ENCODE measurements at regions not wholly inside any gene's neighbourhood (a gene's known extent, or its start where the extent isn't known, plus 50 kb on each side); places are given as distances from the start of the nearest gene placed in this dataset.

- DNase-seq: no peak
- ATAC-seq: no peak
- intact Hi-C loops (cut with DNase I): loop anchor here in 1 of 2 donors (5.0 kb wide), 1 partner anchor 206 kb away; no protein-coding TSS in a partner anchor
These were observed 56.6 kb upstream of the BEX4 start for GRCh38 chrX:103158317-103158621.

DNA sequence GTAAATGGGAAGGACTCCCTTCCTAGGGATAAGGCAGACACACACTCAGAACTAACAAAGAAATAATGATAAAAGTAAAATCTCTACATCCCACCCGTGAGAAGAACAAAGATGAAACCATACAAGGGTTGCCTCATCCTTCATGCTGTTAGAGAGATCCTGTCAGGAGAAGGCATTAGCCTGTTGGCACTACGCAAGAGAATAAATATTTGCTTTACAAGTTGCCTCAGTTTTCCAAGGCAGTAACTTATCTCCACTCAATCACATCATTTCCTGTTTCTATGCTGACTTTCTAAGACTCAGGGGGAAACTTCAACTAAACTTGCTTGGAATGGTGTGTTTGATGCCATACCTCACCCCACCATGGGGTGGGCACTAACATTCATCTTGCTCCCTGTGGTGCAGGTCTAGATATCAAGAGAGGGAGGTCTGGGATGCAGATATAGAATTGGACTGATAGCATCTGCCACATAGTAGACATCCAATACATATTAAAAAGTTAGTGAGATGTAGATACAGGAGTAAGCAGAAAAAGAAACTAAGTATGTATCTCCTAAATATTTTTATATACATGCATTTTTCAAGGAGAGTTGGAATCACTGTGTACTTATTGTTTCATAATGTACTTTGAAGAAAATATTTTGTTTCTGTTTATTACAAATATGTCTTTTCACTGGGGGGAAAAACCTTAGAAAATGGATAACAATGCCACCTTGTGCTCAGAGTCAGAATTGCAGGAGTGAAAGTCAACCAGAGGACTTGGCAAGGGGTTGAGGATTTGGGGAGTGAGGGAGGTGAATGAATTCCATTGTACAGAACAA is 57.2 kb upstream of the BEX4 start:
- no peak for DNase-seq
- ATAC-seq: no peak

DNA sequence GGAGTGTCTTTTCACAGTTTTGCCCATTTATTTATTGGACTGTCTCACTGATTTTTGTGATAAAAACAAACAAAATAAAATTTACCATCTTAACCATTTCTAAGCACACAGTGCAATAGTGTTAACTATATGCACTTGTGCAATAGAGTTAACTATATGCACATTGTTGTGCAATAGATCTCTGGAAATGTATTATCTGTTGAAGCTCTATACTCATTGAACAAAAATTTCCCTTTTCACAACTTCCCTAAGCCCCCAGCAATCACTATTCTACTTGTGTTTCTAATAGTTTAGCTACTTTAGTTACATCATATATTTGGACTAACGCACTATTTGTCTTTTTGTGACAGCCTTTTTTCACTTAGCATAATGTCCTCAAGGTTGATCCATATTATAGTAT is 59.7 kb upstream of the BEX4 start:
- ATAC-seq (no peak), DNase-seq (no peak)
- intact Hi-C loops (cut with DNase I): loop anchor here in 1 of 2 donors (5.0 kb wide), 1 partner anchor 203 kb away; no protein-coding TSS in a partner anchor

More for the DNA sequence above, 57.2 kb upstream of the BEX4 start:
- intact Hi-C loops (cut with DNase I): loop anchor here in 1 of 2 donors (5.0 kb wide), 1 partner anchor 205 kb away; no protein-coding TSS in a partner anchor

GRCh38 chrX:103153661-103154060 is 60.7 kb upstream of the NXF3 start:
- intact Hi-C loops (cut with DNase I): no loop called here
- ATAC-seq: no peak

DNA sequence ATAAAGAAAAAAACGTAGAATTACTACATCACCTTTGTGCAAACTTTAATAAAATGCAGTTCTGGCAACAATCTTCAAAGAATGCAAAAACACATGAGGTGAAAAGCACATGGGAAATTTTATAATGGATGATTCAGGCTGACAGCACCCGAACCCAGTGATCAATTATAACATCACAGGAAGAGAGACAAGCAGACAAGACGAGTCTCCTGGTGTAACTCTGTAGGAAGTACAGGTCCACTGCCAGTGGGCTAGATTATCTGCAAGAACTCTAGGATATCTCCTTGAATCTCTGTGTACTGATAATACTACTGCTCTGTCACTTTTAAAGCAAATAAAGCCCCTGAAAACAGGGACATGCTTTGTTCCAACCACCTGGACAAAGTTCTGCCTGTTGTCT is 58.9 kb upstream of the NXF3 start:
- ATAC-seq (no peak), DNase-seq (no peak)
- intact Hi-C loops (cut with DNase I): no loop called here

More at GRCh38 chrX:103153661-103154060, 60.7 kb upstream of the NXF3 start:
- DNase-seq: no peak

GRCh38 chrX:103149652-103150051 is 56.7 kb upstream of the NXF3 start:
- intact Hi-C loops (cut with DNase I): no loop called here
- no peak for DNase-seq
- ATAC-seq: no peak

DNA sequence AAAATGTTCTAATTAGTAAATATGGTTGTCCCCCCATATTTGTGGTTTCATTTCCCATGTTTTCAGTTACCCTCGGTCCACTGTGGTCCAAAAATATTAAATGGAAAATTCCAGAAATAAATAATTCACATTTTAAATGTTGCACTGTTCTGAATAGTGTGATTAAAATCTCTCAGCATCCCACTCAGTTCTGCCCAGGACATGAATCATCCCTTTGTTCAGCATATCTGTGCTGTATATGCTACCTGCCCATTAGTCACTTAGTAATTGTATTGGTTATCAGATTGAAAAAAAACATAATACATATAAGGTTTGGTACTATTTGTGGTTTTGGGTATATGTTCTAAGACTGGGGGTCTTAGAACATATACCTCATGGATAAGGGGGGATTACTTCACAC is 55.1 kb upstream of the NXF3 start:
- ATAC-seq (no peak), DNase-seq (no peak)
- intact Hi-C loops (cut with DNase I): no loop called here

Measured in left cardiac atrium (tissue), 4 donors.